Spinal cord (tissue), 9 donors: ENCODE measurements at regions not wholly inside any gene's neighbourhood (a gene's known extent, or its start where the extent isn't known, plus 50 kb on each side); places are given as distances from the start of the nearest gene placed in this dataset.
"Not testable (repeated sequence)": the region's sequence is repeated elsewhere in the genome, so short reads cannot be mapped to it uniquely, and the experiment has no call there.

Experiments used
- DNase-seq, 6 donors: peaks; one replicate each; pipeline versions ENCODE4 v3.0.0 to v3.0.0-alpha.2; 2013 to 2015; ENCODE audit warnings: low spot score in 6 of 6, low read depth in 4 of 6
- H3K27ac ChIP-seq: one replicate; pipeline ENCODE4 v1.5.1; 2013; ENCODE audit warnings: low read depth, low read length, control low read depth
- H3K27me3 ChIP-seq: one replicate; pipeline ENCODE4 v1.6.1; 2013; ENCODE audit warnings: low read length; ENCODE audit not compliant: control insufficient read depth, insufficient read depth
- H3K36me3 ChIP-seq: one replicate; pipeline ENCODE4 v1.6.1; 2013; ENCODE audit warnings: low read length; ENCODE audit not compliant: control insufficient read depth, insufficient read depth
- H3K4me1 ChIP-seq: one replicate; pipeline ENCODE4 v1.6.1; 2013; ENCODE audit warnings: low read length; ENCODE audit not compliant: control insufficient read depth, insufficient read depth
- H3K4me3 ChIP-seq: one replicate; pipeline ENCODE4 v1.5.1; 2013; ENCODE audit warnings: low read depth, low read length, control low read depth
- H3K9me3 ChIP-seq: one replicate; pipeline ENCODE4 v1.6.1; 2013; ENCODE audit warnings: low read length; ENCODE audit not compliant: control insufficient read depth, insufficient read depth
- WGBS: methylation state at CpG from one replicate; pipeline ENCODE4 v1.1.5; 2013; ENCODE audit warnings: missing lambda C conversion rate; ENCODE audit not compliant: insufficient coverage; 5-methylcytosine and 5-hydroxymethylcytosine counted together
- donor health status: healthy.

DNA sequence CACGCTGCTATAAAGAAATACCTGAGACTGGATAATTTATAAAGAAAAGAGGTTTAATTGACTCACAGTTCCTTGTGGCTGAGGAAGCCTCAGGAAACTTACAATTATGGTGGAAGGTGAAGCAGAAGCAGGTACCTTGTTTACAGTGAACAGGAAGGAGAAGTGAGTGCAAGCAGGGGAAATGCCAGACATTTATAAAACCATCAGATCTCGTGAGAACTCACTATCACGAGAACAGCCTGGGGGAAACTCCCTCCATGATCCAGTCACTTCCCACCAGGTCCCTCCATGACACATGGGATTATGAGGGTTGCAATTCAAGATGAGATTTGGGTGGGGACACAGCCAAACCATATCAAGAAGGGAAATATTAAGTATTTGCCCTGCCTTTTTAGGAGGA, 305.8 kb downstream of the REEP3 start:
- not testable (repeated sequence) for H3K9me3 ChIP-seq, H3K36me3 ChIP-seq, H3K4me1 ChIP-seq, H3K27me3 ChIP-seq, DNase-seq, H3K27ac ChIP-seq, H3K4me3 ChIP-seq
- WGBS, result no CpG with 5 or more reads among the region's 3 CpGs

DNA sequence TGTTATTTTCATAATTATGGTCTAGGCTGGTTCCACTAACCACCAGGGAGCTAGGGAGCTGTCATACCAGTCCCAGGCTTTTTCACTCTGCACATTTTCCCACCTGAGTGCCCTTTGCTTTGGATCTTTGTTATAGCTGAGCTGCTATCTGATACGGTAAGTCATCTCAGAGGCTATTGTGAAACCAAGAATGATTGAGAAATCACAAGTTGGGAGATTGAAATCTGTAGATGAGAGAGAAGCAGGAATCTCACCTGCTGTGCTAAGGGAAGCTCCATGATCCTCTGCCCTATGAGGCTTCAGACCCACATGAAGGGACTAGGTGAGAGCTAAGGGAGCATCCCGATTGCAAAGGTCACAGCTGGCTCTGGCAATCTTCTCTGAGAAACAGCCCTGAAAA, 307.8 kb downstream of the REEP3 start:
- 69% methylated on average over 2 of the region's 2 CpGs for WGBS
- Histone ChIP-seq H3K27ac (no peak overlapping the region), H3K4me3 (no peak overlapping the region), H3K4me1 (no peaks in the 10 kb centered on the region), H3K9me3 (no peaks in the 10 kb centered on the region), H3K27me3 (no peaks in the 10 kb centered on the region), H3K36me3 (no peaks in the 10 kb centered on the region)
- DNase-seq, result no peak

DNA sequence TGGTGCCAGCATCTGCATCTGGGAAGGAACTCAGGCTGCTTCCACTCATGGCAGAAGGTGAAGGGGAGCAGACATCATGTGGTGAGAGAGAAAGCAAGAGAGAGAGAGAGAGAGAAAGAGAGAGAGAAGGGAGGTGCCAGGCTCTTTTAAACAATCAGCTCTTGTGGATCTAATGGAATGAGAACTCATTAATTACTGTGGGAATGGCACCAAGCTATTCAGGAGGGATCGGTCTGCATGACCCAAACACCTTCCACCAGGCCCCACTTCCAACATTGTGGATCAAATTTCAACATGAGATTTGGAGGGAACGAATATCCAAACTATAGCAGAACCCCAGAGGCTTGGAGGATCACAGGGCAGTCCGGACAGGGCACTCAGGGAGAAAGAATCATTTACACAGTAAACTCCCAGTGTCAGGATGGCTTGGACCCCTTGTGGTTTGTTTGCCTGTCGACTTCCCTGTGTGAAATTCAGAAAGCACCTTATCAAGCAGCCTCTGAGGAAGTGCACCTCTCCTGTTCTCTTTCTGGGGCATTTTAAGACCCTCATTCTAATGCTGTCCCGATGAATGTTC, 308.5 kb downstream of the REEP3 start:
- no peaks in the 10 kb centered on the region for H3K9me3 ChIP-seq
- no peaks in the 10 kb centered on the region for H3K4me1 ChIP-seq
- no peaks in the 10 kb centered on the region for H3K36me3 ChIP-seq
- WGBS, result 23% methylated on average over 3 of the region's 5 CpGs
- no peaks in the 10 kb centered on the region for H3K27me3 ChIP-seq
- no peak for DNase-seq
- H3K4me3 ChIP-seq, result no peak overlapping the region
- no peak overlapping the region for H3K27ac ChIP-seq

DNA sequence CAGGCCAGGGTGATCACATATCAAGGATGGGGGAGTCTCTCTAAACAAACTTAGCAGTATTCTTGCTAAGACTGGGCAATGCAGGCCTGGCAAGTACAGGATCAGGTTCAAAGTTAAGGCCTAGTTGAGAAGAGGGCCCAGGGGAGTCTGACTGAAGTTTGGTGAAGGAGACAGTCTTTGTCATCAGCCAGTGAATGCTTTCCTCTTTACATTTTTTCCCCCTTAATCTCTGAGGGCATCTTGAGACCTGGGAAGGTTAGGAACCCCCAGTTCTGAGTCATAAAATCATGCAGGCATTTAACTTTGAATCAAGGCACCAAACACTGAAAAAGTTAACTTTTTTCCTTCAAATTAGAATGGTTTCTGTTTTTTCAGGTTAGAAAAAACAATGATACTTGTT, 311.5 kb downstream of the REEP3 start:
- Histone ChIP-seq H3K27me3 (no peaks in the 10 kb centered on the region), H3K4me3 (no peak overlapping the region), H3K36me3 (no peaks in the 10 kb centered on the region), H3K27ac (no peak overlapping the region), H3K9me3 (no peaks in the 10 kb centered on the region), H3K4me1 (no peaks in the 10 kb centered on the region)
- no peak for DNase-seq

DNA sequence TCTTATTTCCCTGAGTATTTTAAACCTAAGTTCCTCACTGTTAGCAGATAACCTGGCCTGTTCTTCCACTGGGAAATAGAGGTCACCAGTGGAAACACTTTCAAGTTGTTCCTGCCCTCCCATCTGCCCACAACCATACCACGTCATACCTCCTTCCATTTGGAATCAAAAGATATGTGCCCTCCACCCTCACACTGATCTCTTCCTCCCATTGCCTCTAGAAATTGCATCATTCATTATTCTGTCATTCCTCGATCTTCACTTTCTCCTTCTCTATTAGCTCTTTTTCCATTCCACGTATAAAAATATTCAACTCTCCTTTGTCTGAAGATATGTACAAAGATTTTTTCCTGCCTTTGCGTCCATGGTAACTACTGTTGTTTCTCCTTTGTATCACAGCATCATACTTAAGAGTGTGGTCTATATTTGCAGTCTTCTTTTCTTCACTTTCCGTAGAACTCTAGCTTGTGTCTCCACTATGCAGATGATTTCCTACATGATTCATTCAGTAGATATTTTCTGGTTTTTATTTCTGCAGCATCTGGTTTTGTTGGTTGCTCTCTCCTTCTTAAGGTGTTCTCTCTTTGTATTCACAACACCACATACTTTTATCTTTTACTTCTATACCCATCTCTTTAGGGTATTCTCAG, 312.3 kb downstream of the REEP3 start:
- H3K4me1 ChIP-seq, result no peaks in the 10 kb centered on the region

DNA sequence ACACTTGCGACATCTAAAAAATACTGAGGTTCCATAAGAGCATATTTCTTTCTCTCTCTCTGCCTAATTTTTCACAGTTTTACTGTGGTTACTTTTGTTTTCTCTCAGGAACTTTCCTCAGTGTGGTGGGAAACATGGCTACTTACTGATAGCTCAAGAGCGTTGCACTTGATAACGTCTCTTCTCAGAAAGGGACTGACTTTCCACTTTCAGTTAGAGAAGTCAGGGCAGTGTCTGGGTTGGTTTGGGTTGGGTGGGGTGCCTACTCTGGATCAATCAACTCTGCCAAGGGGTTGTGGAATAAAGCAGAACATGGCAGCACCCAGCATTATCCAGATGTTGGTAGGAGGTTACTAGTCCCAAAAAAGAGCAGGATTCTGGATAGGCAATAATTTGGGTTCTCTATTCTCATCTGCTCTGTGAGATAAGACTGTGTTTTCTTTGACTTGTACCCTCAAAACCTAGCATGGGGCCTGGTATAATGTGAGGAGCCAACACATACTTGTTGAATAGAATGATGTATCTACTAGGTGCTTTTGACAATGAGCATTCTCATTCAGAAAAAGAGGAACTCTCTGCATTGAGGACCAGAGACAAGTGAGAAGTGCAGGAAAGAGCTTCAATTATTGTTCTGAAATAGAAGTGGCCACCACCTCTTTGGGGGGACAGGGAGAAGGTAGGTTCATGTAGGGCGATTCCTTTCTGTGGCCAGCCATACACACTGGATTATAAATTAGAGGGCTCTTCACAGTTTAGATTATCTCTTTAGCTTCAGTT, 315.7 kb downstream of the REEP3 start:
- 100% methylated on average over 2 of the region's 4 CpGs for WGBS

More for the DNA sequence above, 312.3 kb downstream of the REEP3 start:
- H3K27ac ChIP-seq, result no peak overlapping the region
- no peak overlapping the region for H3K4me3 ChIP-seq
- H3K27me3 ChIP-seq, result no peaks in the 10 kb centered on the region
- H3K36me3 ChIP-seq, result no peaks in the 10 kb centered on the region
- no peaks in the 10 kb centered on the region for H3K9me3 ChIP-seq
- no peak for DNase-seq
- 100% methylated on average over 1 of the region's 5 CpGs for WGBS

DNA sequence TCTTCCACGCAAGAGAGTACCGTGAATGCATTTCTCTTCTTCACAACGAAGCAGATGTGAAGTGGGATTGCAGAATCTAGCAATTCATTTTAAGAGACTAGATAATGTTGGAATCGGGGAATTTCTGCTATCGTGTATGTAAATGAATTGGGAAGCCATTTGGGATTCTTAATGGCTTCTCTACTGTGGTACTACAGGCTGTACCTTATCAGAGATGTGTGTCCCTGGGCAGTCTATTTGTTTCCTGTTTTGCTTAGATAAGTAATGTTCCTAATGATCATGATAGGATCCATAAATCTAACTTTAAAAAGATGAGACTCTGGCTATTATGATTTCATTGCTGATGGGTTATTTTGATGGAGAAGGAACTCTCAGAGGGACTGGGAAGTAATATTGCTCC, 320.6 kb downstream of the REEP3 start:
- WGBS, result 80% methylated on average over 3 of the region's 5 CpGs

More for the DNA sequence above, 315.7 kb downstream of the REEP3 start:
- Histone ChIP-seq H3K9me3 (no peaks in the 10 kb centered on the region), H3K36me3 (no peaks in the 10 kb centered on the region), H3K4me3 (no peak overlapping the region), H3K4me1 (no peaks in the 10 kb centered on the region), H3K27ac (no peak overlapping the region), H3K27me3 (no peaks in the 10 kb centered on the region)
- DNase-seq, result no peak

DNA sequence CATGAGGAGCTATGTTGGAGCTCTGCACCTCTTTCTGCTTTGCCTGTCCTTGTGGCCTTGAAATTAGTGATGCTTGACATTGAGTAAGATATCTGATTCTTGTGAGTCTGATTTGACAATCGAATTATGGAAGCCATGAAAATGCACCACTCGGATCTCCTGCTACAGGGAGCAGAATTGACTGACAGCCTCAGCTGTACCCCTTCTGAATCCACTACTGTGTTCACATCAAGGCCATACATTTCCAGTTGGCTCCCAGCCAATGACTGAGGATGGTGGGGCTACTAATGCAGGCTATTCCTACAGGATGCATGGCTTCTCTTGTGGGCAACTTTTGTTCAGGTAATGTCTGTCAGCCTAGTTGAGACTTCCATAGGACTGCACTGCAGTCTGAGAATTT, 321.9 kb downstream of the REEP3 start:
- WGBS, result 91% methylated on average over 2 of the region's 2 CpGs
- no peak overlapping the region for H3K4me3 ChIP-seq
- H3K9me3 ChIP-seq, result no peaks in the 10 kb centered on the region
- H3K36me3 ChIP-seq, result no peaks in the 10 kb centered on the region
- no peaks in the 10 kb centered on the region for H3K4me1 ChIP-seq
- DNase-seq, result no peak
- no peak overlapping the region for H3K27ac ChIP-seq
- no peaks in the 10 kb centered on the region for H3K27me3 ChIP-seq

More for the DNA sequence above, 320.6 kb downstream of the REEP3 start:
- Histone ChIP-seq H3K4me1 (no peaks in the 10 kb centered on the region), H3K27ac (no peak overlapping the region), H3K9me3 (no peaks in the 10 kb centered on the region), H3K27me3 (no peaks in the 10 kb centered on the region), H3K36me3 (no peaks in the 10 kb centered on the region), H3K4me3 (no peak overlapping the region)
- peak in 1 of 6 donors; percentile 21 for DNase-seq

DNA sequence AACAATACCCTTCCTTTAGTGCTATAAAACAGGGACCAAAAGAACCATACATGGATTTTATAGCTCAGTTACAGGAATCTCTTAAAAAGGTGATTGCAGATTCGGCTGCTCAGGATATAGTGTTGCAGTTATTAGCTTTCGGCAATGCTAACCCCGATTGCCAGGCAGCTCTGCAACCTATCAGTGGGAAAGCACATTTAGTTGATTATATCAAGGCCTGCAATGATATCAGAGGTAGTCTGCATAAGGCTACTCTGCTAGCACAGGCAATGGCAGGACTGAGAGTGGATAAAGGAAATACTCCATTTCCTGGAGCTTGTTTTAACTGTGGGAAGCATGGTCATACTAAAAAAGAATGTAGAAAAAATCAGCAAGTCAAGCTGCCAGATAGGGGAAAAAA, 327.7 kb downstream of the REEP3 start:
- not testable (repeated sequence) for H3K9me3 ChIP-seq, H3K36me3 ChIP-seq, DNase-seq, H3K27ac ChIP-seq, H3K27me3 ChIP-seq, H3K4me1 ChIP-seq, H3K4me3 ChIP-seq
- 92% methylated on average over 2 of the region's 3 CpGs for WGBS

DNA sequence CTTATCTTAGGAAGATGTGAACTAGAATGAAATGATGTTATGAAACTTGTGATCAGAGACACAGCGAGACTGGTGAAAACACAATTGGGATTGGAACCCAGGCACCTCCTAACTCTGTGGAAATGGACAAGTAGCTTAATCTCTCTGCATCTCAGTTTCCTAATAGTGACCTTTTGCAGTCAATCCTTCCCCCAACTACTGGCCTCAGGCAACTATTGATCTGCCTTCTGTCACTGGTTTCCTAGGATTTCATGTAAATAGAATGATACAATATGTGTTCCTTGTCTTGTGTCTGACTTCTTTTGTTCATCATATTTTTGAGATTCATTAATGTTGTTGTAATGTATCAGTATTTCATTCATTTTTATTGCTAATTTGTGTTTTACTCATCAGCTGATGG, 341.7 kb downstream of the REEP3 start:
- no peak overlapping the region for H3K4me3 ChIP-seq
- H3K27ac ChIP-seq, result no peak overlapping the region
- no peak for DNase-seq
- H3K9me3 ChIP-seq, result no peaks in the 10 kb centered on the region
- no peaks in the 10 kb centered on the region for H3K36me3 ChIP-seq
- no peaks in the 10 kb centered on the region for H3K4me1 ChIP-seq
- no peaks in the 10 kb centered on the region for H3K27me3 ChIP-seq
- no CpG with 5 or more reads among the region's 1 CpG for WGBS
